ENCODE measurements at regions not wholly inside any gene's neighbourhood (a gene's known extent, or its start where the extent isn't known, plus 50 kb on each side); places are given as distances from the start of the nearest gene placed in this dataset.

DNA sequence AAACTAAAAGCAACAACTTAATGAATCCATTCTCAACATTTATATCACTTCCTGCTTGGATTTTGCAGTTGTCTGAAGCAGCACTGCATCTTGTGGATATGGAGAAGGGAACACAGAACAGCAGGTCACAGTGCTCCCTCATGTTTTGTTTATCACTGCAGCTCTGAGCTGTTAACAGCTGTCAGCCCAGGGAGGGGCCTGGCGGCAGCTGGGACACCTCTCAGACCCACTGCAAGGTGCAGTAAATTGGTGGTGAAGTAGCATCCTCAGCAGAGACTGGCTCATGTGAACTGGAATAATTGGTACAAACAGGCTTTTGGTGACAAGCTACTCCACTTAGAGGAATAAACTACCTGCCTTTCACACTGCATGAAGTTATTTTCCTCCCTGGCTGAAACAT lies 170.4 kb downstream of the LIG4 start:
- Histone ChIP-seq H3K4me1 (replicated peaks in 1 of 2; ENCODE audit: control insufficient read depth in 2 of 2, insufficient read depth in 2 of 2, low read length in 2 of 2) (no peaks in the 10 kb centered on the region), H3K79me2 (ENCODE audit: control insufficient read depth, insufficient read depth, low read length) (no peaks in the 10 kb centered on the region), H3K9ac (ENCODE audit: insufficient read depth in 1 of 2, low read depth in 2 of 2, low read length in 2 of 2) (no peak overlapping the region), H3K4me2 (ENCODE audit: insufficient read depth, low read length) (no peak overlapping the region), H3K27me3 (ENCODE audit: control insufficient read depth in 2 of 2, insufficient read depth in 2 of 2, low read length in 2 of 2) (no peaks in the 10 kb centered on the region), H3K4me3 (no peak overlapping the region), H3K9me3 (replicated peaks; ENCODE audit: control insufficient read depth, insufficient read depth, low read depth, low read length) (no peaks in the 10 kb centered on the region), H3K36me3 (ENCODE audit: control insufficient read depth, insufficient read depth, low read length) (no peaks in the 10 kb centered on the region), H3K9me1 (ENCODE audit: control insufficient read depth, insufficient read depth, low read length) (no peaks in the 10 kb centered on the region), H3K27ac (ENCODE audit: extremely low read depth, low read depth, low read length) (no peak overlapping the region), H4K20me1 (replicated peaks; ENCODE audit: control insufficient read depth, insufficient read depth, low read length) (no peaks in the 10 kb centered on the region), H2AFZ (ENCODE audit: low read depth, low read length) (no peak overlapping the region)
- ATAC-seq (no peak), DNase-seq (ENCODE audit: extremely low read depth in 1 of 4, low spot score in 3 of 4) (no peak), FAIRE-seq (no peak)
- ChIA-PET CTCF (ENCODE audit: low intra/inter-chr PET ratio) (no interaction called here), POLR2A (interaction anchor here (0.7 kb wide), 1 partner anchor 48 kb away, joined by 3 read pairs; no protein-coding TSS in a partner anchor)
- no TSS peak for BruUV-seq (replicated peaks)
- 0% methylated on average over 1 of the region's 1 CpG for WGBS (ENCODE audit: insufficient coverage, low coverage, missing lambda C conversion rate)
- intact Hi-C loops (cut with micrococcal nuclease) (no loop called here), in situ Hi-C loops (cut with MboI) (no loop called here)
- TF ChIP-seq ZNF644 (tag; IDR thresholded peaks at IDR 0.05; ENCODE audit: low read depth): no peak
- TF ChIP-seq ZNF175 (CRISPR knock-in tag; IDR thresholded peaks at IDR 0.05; ENCODE audit: low read depth): no peak
- TF ChIP-seq DPF2 (IDR thresholded peaks at IDR 0.05): no peak
- TF ChIP-seq, protein P1, sequence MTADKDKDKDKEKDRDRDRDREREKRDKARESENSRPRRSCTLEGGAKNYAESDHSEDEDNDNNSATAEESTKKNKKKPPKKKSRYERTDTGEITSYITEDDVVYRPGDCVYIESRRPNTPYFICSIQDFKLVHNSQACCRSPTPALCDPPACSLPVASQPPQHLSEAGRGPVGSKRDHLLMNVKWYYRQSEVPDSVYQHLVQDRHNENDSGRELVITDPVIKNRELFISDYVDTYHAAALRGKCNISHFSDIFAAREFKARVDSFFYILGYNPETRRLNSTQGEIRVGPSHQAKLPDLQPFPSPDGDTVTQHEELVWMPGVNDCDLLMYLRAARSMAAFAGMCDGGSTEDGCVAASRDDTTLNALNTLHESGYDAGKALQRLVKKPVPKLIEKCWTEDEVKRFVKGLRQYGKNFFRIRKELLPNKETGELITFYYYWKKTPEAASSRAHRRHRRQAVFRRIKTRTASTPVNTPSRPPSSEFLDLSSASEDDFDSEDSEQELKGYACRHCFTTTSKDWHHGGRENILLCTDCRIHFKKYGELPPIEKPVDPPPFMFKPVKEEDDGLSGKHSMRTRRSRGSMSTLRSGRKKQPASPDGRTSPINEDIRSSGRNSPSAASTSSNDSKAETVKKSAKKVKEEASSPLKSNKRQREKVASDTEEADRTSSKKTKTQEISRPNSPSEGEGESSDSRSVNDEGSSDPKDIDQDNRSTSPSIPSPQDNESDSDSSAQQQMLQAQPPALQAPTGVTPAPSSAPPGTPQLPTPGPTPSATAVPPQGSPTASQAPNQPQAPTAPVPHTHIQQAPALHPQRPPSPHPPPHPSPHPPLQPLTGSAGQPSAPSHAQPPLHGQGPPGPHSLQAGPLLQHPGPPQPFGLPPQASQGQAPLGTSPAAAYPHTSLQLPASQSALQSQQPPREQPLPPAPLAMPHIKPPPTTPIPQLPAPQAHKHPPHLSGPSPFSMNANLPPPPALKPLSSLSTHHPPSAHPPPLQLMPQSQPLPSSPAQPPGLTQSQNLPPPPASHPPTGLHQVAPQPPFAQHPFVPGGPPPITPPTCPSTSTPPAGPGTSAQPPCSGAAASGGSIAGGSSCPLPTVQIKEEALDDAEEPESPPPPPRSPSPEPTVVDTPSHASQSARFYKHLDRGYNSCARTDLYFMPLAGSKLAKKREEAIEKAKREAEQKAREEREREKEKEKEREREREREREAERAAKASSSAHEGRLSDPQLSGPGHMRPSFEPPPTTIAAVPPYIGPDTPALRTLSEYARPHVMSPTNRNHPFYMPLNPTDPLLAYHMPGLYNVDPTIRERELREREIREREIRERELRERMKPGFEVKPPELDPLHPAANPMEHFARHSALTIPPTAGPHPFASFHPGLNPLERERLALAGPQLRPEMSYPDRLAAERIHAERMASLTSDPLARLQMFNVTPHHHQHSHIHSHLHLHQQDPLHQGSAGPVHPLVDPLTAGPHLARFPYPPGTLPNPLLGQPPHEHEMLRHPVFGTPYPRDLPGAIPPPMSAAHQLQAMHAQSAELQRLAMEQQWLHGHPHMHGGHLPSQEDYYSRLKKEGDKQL (CRISPR knock-in tag; IDR thresholded peaks at IDR 0.05; ENCODE audit: borderline replicate concordance): no peak
- no peak for TF ChIP-seq TCF3 (CRISPR knock-in tag; IDR thresholded peaks at IDR 0.05)
- TF ChIP-seq CEBPB (tag; IDR thresholded peaks at IDR 0.05): no peak
- TF ChIP-seq, protein P2, sequence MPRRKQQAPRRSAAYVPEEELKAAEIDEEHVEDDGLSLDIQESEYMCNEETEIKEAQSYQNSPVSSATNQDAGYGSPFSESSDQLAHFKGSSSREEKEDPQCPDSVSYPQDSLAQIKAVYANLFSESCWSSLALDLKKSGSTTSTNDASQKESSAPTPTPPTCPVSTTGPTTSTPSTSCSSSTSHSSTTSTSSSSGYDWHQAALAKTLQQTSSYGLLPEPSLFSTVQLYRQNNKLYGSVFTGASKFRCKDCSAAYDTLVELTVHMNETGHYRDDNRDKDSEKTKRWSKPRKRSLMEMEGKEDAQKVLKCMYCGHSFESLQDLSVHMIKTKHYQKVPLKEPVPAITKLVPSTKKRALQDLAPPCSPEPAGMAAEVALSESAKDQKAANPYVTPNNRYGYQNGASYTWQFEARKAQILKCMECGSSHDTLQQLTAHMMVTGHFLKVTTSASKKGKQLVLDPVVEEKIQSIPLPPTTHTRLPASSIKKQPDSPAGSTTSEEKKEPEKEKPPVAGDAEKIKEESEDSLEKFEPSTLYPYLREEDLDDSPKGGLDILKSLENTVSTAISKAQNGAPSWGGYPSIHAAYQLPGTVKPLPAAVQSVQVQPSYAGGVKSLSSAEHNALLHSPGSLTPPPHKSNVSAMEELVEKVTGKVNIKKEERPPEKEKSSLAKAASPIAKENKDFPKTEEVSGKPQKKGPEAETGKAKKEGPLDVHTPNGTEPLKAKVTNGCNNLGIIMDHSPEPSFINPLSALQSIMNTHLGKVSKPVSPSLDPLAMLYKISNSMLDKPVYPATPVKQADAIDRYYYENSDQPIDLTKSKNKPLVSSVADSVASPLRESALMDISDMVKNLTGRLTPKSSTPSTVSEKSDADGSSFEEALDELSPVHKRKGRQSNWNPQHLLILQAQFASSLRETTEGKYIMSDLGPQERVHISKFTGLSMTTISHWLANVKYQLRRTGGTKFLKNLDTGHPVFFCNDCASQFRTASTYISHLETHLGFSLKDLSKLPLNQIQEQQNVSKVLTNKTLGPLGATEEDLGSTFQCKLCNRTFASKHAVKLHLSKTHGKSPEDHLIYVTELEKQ (CRISPR knock-in tag; IDR thresholded peaks at IDR 0.05): no peak
- no peak for TF ChIP-seq MBD2 (IDR thresholded peaks at IDR 0.05; ENCODE audit: borderline replicate concordance, low read depth)
- TF ChIP-seq ILK (tag; IDR thresholded peaks at IDR 0.05; ENCODE audit: borderline replicate concordance, low read depth): no peak
- no peak for TF ChIP-seq BCOR (IDR thresholded peaks at IDR 0.05)
- no peak for TF ChIP-seq NR3C1 (CRISPR knock-in tag; IDR thresholded peaks at IDR 0.05)
- no peak for TF ChIP-seq NR1H2 (CRISPR knock-in tag; IDR thresholded peaks at IDR 0.05)
- TF ChIP-seq, protein P3, sequence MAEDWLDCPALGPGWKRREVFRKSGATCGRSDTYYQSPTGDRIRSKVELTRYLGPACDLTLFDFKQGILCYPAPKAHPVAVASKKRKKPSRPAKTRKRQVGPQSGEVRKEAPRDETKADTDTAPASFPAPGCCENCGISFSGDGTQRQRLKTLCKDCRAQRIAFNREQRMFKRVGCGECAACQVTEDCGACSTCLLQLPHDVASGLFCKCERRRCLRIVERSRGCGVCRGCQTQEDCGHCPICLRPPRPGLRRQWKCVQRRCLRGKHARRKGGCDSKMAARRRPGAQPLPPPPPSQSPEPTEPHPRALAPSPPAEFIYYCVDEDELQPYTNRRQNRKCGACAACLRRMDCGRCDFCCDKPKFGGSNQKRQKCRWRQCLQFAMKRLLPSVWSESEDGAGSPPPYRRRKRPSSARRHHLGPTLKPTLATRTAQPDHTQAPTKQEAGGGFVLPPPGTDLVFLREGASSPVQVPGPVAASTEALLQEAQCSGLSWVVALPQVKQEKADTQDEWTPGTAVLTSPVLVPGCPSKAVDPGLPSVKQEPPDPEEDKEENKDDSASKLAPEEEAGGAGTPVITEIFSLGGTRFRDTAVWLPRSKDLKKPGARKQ (CRISPR knock-in tag; IDR thresholded peaks at IDR 0.05): no peak
- TF ChIP-seq BRD4 (IDR thresholded peaks at IDR 0.05): no peak

Measured in K562 (cell line).